ENCODE measurements at regions not wholly inside any gene's neighbourhood (a gene's known extent, or its start where the extent isn't known, plus 50 kb on each side); places are given as distances from the start of the nearest gene placed in this dataset.

- intact Hi-C loops (cut with DNase I; ENCODE audit: low total_unique reads): no loop called here
- H3K36me3 ChIP-seq: no peaks in the 10 kb centered on the region
- H3K4me1 ChIP-seq: peaks cover 0 to 7% (median 3%) of the 10 kb centered on the region in 4 donors
- no peak overlapping the region for H3K27ac ChIP-seq
- H3K4me3 ChIP-seq: no peak overlapping the region
- TF ChIP-seq POLR2A (IDR thresholded peaks at IDR 0.05) (no peak), POLR2AphosphoS5 (IDR thresholded peaks at IDR 0.05) (no peak)
- H3K9me3 ChIP-seq: no peaks in the 10 kb centered on the region
- no peak for DNase-seq
- WGBS, 2 donors (ENCODE audit: low coverage in 1 of 2): 68 to 78% methylated on average over 5 to 8 of the region's 8 CpGs
- in situ Hi-C loops (cut with MboI; ENCODE audit: low pct_ligation_motif_present in 1 of 4, low pct_unique_long_range_greater_than_20kb in 1 of 4, low sequenced_read_pairs in 3 of 4): loop anchor here in 1 of 4 donors (25.0 kb wide), 1 partner anchor 617 kb away; no protein-coding TSS in a partner anchor
- no peaks in the 10 kb centered on the region for H3K27me3 ChIP-seq
Observed at GRCh38 chr3:65153850-65154512, 466.2 kb upstream of the ADAMTS9 start.

GRCh38 chr3:65151666-65152065 is 463.9 kb upstream of the ADAMTS9 start:
- Histone ChIP-seq H3K27me3 (no peaks in the 10 kb centered on the region), H3K9me3 (no peaks in the 10 kb centered on the region), H3K4me1 (peaks cover 0 to 7% (median 3%) of the 10 kb centered on the region in 4 donors), H3K4me3 (no peak overlapping the region), H3K36me3 (no peaks in the 10 kb centered on the region), H3K27ac (no peak overlapping the region)
- WGBS, 2 donors (ENCODE audit: low coverage in 1 of 2): 87 to 89% methylated on average over 6 of the region's 6 CpGs
- intact Hi-C loops (cut with DNase I; ENCODE audit: low total_unique reads) (no loop called here), in situ Hi-C loops (cut with MboI; ENCODE audit: low pct_ligation_motif_present in 1 of 4, low pct_unique_long_range_greater_than_20kb in 1 of 4, low sequenced_read_pairs in 3 of 4) (loop anchor here in 1 of 4 donors (25.0 kb wide), 1 partner anchor 614 kb away; no protein-coding TSS in a partner anchor)
- TF ChIP-seq CTCF (IDR thresholded peaks at IDR 0.05) (no peak), POLR2A (IDR thresholded peaks at IDR 0.05) (no peak), POLR2AphosphoS5 (IDR thresholded peaks at IDR 0.05) (no peak), EP300 (IDR thresholded peaks at IDR 0.05; ENCODE audit: low read depth) (no peak)
- DNase-seq: no peak

GRCh38 chr3:65149877-65150276 is 462.1 kb upstream of the ADAMTS9 start:
- no peaks in the 10 kb centered on the region for H3K36me3 ChIP-seq
- no peaks in the 10 kb centered on the region for H3K27me3 ChIP-seq
- no peak overlapping the region for H3K4me3 ChIP-seq
- intact Hi-C loops (cut with DNase I; ENCODE audit: low total_unique reads) (no loop called here), in situ Hi-C loops (cut with MboI; ENCODE audit: low pct_ligation_motif_present in 1 of 4, low pct_unique_long_range_greater_than_20kb in 1 of 4, low sequenced_read_pairs in 3 of 4) (loop anchor here in 1 of 4 donors (25.0 kb wide), 1 partner anchor 613 kb away; no protein-coding TSS in a partner anchor)
- no peak overlapping the region for H3K27ac ChIP-seq
- H3K4me1 ChIP-seq: peaks cover 0 to 7% (median 3%) of the 10 kb centered on the region in 4 donors
- WGBS, 2 donors (ENCODE audit: low coverage in 1 of 2): 50 to 61% methylated on average over 1 of the region's 1 CpG
- no peaks in the 10 kb centered on the region for H3K9me3 ChIP-seq
- no peak for DNase-seq
- no peak for TF ChIP-seq CTCF (IDR thresholded peaks at IDR 0.05)
- no peak for TF ChIP-seq POLR2AphosphoS5 (IDR thresholded peaks at IDR 0.05)

- WGBS, 2 donors (ENCODE audit: low coverage in 1 of 2): 51 to 92% methylated on average over 2 of the region's 2 CpGs
- intact Hi-C loops (cut with DNase I; ENCODE audit: low total_unique reads): no loop called here
- no peaks in the 10 kb centered on the region for H3K9me3 ChIP-seq
- H3K27me3 ChIP-seq: no peaks in the 10 kb centered on the region
- H3K27ac ChIP-seq: no peak overlapping the region
- H3K36me3 ChIP-seq: no peaks in the 10 kb centered on the region
- H3K4me1 ChIP-seq: peaks cover 0 to 7% (median 3%) of the 10 kb centered on the region in 4 donors
- no peak for DNase-seq
- in situ Hi-C loops (cut with MboI; ENCODE audit: low pct_ligation_motif_present in 1 of 4, low pct_unique_long_range_greater_than_20kb in 1 of 4, low sequenced_read_pairs in 3 of 4): no loop called here
- TF ChIP-seq POLR2AphosphoS5 (IDR thresholded peaks at IDR 0.05) (no peak), POLR2A (IDR thresholded peaks at IDR 0.05) (no peak), EP300 (IDR thresholded peaks at IDR 0.05; ENCODE audit: low read depth) (no peak), CTCF (IDR thresholded peaks at IDR 0.05) (no peak)
- H3K4me3 ChIP-seq: no peak overlapping the region
Observed at GRCh38 chr3:65148687-65149086, 460.9 kb upstream of the ADAMTS9 start.

Measured in transverse colon (tissue), 4 donors.